MM.1S (cell line): ENCODE measurements at regions not wholly inside any gene's neighbourhood (a gene's known extent, or its start where the extent isn't known, plus 50 kb on each side); places are given as distances from the start of the nearest gene placed in this dataset.

Source experiments
- EZH2 ChIP-seq: fragments of 300-600 bp; sonication (generic); optimal IDR thresholded peaks from 2 replicates; pipeline ENCODE3; 2017; ENCODE audit warnings: low read depth, mild to moderate bottlenecking, antibody characterized with exemption, low read length, mixed read lengths
- TF ChIP-seq, protein P1 (sequence below): fragments of 300-600 bp; sonication (generic); IDR thresholded peaks from 2 replicates; pipeline ENCODE4 v1.5.1; 2016; ENCODE audit warnings: antibody characterized with exemption, low read length, mixed read lengths

GRCh38 chr10:9848278-9848677 is 1169.4 kb upstream of the CELF2 start:
- TF ChIP-seq, protein P1, sequence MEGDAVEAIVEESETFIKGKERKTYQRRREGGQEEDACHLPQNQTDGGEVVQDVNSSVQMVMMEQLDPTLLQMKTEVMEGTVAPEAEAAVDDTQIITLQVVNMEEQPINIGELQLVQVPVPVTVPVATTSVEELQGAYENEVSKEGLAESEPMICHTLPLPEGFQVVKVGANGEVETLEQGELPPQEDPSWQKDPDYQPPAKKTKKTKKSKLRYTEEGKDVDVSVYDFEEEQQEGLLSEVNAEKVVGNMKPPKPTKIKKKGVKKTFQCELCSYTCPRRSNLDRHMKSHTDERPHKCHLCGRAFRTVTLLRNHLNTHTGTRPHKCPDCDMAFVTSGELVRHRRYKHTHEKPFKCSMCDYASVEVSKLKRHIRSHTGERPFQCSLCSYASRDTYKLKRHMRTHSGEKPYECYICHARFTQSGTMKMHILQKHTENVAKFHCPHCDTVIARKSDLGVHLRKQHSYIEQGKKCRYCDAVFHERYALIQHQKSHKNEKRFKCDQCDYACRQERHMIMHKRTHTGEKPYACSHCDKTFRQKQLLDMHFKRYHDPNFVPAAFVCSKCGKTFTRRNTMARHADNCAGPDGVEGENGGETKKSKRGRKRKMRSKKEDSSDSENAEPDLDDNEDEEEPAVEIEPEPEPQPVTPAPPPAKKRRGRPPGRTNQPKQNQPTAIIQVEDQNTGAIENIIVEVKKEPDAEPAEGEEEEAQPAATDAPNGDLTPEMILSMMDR = no peak
- TF ChIP-seq EZH2 = no peak
